Neuronal stem cell (in vitro differentiated cells): ENCODE measurements at regions not wholly inside any gene's neighbourhood (a gene's known extent, or its start where the extent isn't known, plus 50 kb on each side); places are given as distances from the start of the nearest gene placed in this dataset.

Experiments used
- DNase-seq: peaks from one replicate; pipeline ENCODE4 v3.0.0-alpha.2; 2013; ENCODE audit warnings: low spot score
- H2AFZ ChIP-seq: one replicate; pipeline ENCODE4 v1.6.1; 2013; ENCODE audit warnings: mild to moderate bottlenecking, low read length, inconsistent platforms
- H2AK5ac ChIP-seq: 2 replicates; pipeline ENCODE4 v1.6.1; 2013; ENCODE audit warnings: low read depth, mild to moderate bottlenecking, inconsistent platforms, low read length, moderate library complexity, mixed read lengths
- H2BK120ac ChIP-seq: 2 replicates; pipeline ENCODE4 v1.6.1; 2013; ENCODE audit warnings: low read depth, mild to moderate bottlenecking, inconsistent platforms, low read length, moderate library complexity, mixed read lengths
- H2BK12ac ChIP-seq: one replicate; pipeline ENCODE4 v1.6.1; 2013; ENCODE audit warnings: low read length, inconsistent platforms
- H2BK15ac ChIP-seq: 2 replicates; pipeline ENCODE4 v1.6.1; 2013; ENCODE audit warnings: mild to moderate bottlenecking, low read length, inconsistent platforms, mixed read lengths
- H2BK5ac ChIP-seq: one replicate; pipeline ENCODE4 v1.6.1; 2013; ENCODE audit warnings: inconsistent platforms, mild to moderate bottlenecking, low read length, moderate library complexity
- H3K14ac ChIP-seq: one replicate; pipeline ENCODE4 v1.6.1; 2013; ENCODE audit warnings: low read length, inconsistent platforms
- H3K18ac ChIP-seq: 2 replicates; pipeline ENCODE4 v1.6.1; 2013; ENCODE audit warnings: low read length, inconsistent platforms
- H3K23ac ChIP-seq: 2 replicates; pipeline ENCODE4 v1.6.1; 2013; ENCODE audit warnings: low read depth, mild to moderate bottlenecking, mixed read lengths, low read length, inconsistent platforms; ENCODE audit not compliant: poor library complexity
- H3K27ac ChIP-seq: replicated peaks from 3 replicates; pipeline ENCODE4 v1.5.1; 2013; ENCODE audit warnings: low read length, inconsistent platforms
- H3K27me3 ChIP-seq, 3 experiments: 2 replicates each; pipeline ENCODE4 v1.6.1; 2013; ENCODE audit warnings: low read length in 3 of 3, mild to moderate bottlenecking in 2 of 3, inconsistent platforms in 1 of 3, low read depth in 1 of 3, mixed read lengths in 1 of 3, moderate library complexity in 1 of 3; ENCODE audit not compliant: control insufficient read depth in 3 of 3, insufficient read depth in 3 of 3
- H3K36me3 ChIP-seq, 2 donors: replicated peaks in 1 of 2; 2 replicates each; pipeline ENCODE4 v1.6.1; 2013; ENCODE audit warnings: low read length in 2 of 2; ENCODE audit not compliant: control insufficient read depth in 2 of 2, insufficient read depth in 2 of 2
- H3K4ac ChIP-seq: 2 replicates; pipeline ENCODE4 v1.6.1; 2013; ENCODE audit warnings: inconsistent platforms, mild to moderate bottlenecking, low read length, moderate library complexity
- H3K4me1 ChIP-seq, 2 donors: 1 replicate in 1 of 2; 2 replicates in 1 of 2; pipeline ENCODE4 v1.6.1; 2013; ENCODE audit warnings: low read length in 2 of 2, low read depth in 1 of 2; ENCODE audit not compliant: control insufficient read depth in 2 of 2, insufficient read depth in 1 of 2
- H3K4me2 ChIP-seq: one replicate; pipeline ENCODE4 v1.6.1; 2013; ENCODE audit warnings: mild to moderate bottlenecking, low read length, inconsistent platforms; ENCODE audit not compliant: insufficient read depth, poor library complexity, severe bottlenecking
- H3K4me3 ChIP-seq, 2 donors: 2 replicates each; pipeline ENCODE4 v1.5.1; 2013; ENCODE audit warnings: low read length in 2 of 2, mild to moderate bottlenecking in 2 of 2, inconsistent platforms in 1 of 2, moderate library complexity in 1 of 2
- H3K79me1 ChIP-seq: one replicate; pipeline ENCODE4 v1.6.1; 2013; ENCODE audit warnings: low read depth, mild to moderate bottlenecking, inconsistent platforms, low read length, moderate library complexity
- H3K9ac ChIP-seq: one replicate; pipeline ENCODE4 v1.6.1; 2013; ENCODE audit warnings: mild to moderate bottlenecking, low read depth, low read length, inconsistent platforms; ENCODE audit not compliant: poor library complexity
- H3K9me3 ChIP-seq, 2 donors: replicated peaks in 1 of 2; 2 replicates each; pipeline versions ENCODE3 to v1.6.1; 2013; ENCODE audit warnings: low read length in 2 of 2, mild to moderate bottlenecking in 2 of 2, inconsistent platforms in 1 of 2, low read depth in 1 of 2, mixed read lengths in 1 of 2, moderate library complexity in 1 of 2; ENCODE audit not compliant: control insufficient read depth in 2 of 2, insufficient read depth in 1 of 2
- H4K8ac ChIP-seq: one replicate; pipeline ENCODE4 v1.6.1; 2013; ENCODE audit warnings: low read depth, mild to moderate bottlenecking, inconsistent platforms, low read length, moderate library complexity
- H4K91ac ChIP-seq: one replicate; pipeline ENCODE4 v1.6.1; 2013; ENCODE audit warnings: low read length, low read depth, mild to moderate bottlenecking, inconsistent platforms; ENCODE audit not compliant: poor library complexity
- WGBS, 2 donors: extraction: QIAGEN DNeasy Blood & Tissue Kit; methylation state at CpG; one replicate each; pipeline ENCODE4 v1.1.7; 2013; ENCODE audit warnings: missing lambda C conversion rate in 2 of 2, mixed read lengths in 1 of 2; ENCODE audit not compliant: insufficient read length in 2 of 2, insufficient replicate concordance in 1 of 2; ENCODE audit errors: extremely low coverage in 2 of 2; 5-methylcytosine and 5-hydroxymethylcytosine counted together

DNA sequence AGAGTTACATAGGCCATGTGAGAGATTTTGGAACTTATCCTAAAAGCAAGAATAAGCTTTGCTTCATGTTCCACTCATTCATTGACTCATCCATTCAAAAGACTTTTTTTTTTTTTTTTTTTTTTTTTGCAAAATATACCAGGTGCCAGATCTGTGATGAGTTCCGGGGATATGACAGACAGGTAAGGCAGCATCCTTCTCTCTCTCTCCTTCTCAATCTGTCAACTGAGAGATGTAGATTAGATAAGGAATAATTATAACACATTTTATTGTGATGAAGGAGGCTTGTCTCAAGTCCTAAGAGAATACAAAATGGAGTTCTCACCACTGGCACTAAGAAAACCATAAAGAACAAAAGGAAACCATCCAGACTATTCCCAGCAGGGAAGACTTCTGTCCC, 190.2 kb upstream of the CPEB2 start:
- Histone ChIP-seq H3K27me3 (no peaks in the 10 kb centered on the region), H3K4me3 (no peak overlapping the region), H2AK5ac (no peak overlapping the region), H3K4me1 (no peaks in the 10 kb centered on the region), H3K23ac (no peak overlapping the region), H4K91ac (no peak overlapping the region), H2AFZ (no peak overlapping the region), H3K36me3 (no peaks in the 10 kb centered on the region), H2BK15ac (no peak overlapping the region), H3K9me3 (no peaks in the 10 kb centered on the region), H3K14ac (no peak overlapping the region), H4K8ac (no peak overlapping the region), H3K4me2 (no peak overlapping the region), H3K18ac (no peak overlapping the region), H3K4ac (no peak overlapping the region), H3K9ac (no peak overlapping the region), H3K79me1 (no peaks in the 10 kb centered on the region), H3K27ac (no peak overlapping the region), H2BK5ac (no peak overlapping the region), H2BK120ac (no peak overlapping the region), H2BK12ac (no peak overlapping the region)
- no peak for DNase-seq
- WGBS, 2 donors = no CpG with 5 or more reads among the region's 1 CpG

DNA sequence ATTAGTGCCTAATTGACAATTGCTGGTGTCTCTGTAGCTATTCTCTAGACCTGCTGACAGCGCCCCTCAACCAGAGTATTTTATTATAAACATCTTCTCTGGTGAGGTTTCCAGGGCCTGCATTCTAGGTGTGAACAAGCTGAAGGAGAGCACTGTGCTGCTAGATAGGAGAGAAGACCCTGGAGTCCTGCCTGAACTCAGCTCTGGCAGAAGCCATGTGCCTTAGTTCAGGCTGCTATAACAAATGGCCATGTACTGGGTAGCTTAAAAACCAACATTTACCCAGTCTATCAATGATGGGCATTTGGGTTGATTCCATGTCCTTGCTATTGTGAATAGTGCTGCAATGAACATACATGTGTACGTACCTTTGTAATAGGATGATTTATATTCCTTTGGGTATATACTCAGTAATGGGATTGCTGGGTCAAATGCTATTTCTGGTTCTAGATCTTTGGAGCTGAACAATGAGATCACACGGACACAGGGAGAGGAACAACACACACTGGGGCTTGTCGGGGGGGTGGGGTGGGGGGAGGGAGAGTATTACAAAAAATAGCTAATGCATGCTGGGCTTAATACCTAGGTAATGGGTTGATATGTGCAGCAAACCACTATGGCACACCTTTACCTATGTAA, 185.5 kb upstream of the CPEB2 start:
- no peak overlapping the region for H2BK12ac ChIP-seq
- H3K9me3 ChIP-seq = no peaks in the 10 kb centered on the region
- H3K9ac ChIP-seq = no peak overlapping the region
- DNase-seq = no peak
- H3K4me3 ChIP-seq = no peak overlapping the region
- H3K27me3 ChIP-seq = no peaks in the 10 kb centered on the region
- no peak overlapping the region for H2BK5ac ChIP-seq
- H2AK5ac ChIP-seq = no peak overlapping the region
- H3K18ac ChIP-seq = no peak overlapping the region
- no peaks in the 10 kb centered on the region for H3K79me1 ChIP-seq
- H3K27ac ChIP-seq = no peak overlapping the region
- H3K4me1 ChIP-seq = peaks cover 0 to 2% of the 10 kb centered on the region in 2 donors
- no peak overlapping the region for H3K4ac ChIP-seq
- H3K4me2 ChIP-seq = no peak overlapping the region
- no peak overlapping the region for H3K14ac ChIP-seq
- WGBS, 2 donors = no CpG with 5 or more reads among the region's 4 CpGs
- H3K23ac ChIP-seq = no peak overlapping the region
- no peak overlapping the region for H2AFZ ChIP-seq
- H4K91ac ChIP-seq = no peak overlapping the region
- no peak overlapping the region for H2BK120ac ChIP-seq
- H2BK15ac ChIP-seq = no peak overlapping the region
- H3K36me3 ChIP-seq = no peaks in the 10 kb centered on the region
- no peak overlapping the region for H4K8ac ChIP-seq

DNA sequence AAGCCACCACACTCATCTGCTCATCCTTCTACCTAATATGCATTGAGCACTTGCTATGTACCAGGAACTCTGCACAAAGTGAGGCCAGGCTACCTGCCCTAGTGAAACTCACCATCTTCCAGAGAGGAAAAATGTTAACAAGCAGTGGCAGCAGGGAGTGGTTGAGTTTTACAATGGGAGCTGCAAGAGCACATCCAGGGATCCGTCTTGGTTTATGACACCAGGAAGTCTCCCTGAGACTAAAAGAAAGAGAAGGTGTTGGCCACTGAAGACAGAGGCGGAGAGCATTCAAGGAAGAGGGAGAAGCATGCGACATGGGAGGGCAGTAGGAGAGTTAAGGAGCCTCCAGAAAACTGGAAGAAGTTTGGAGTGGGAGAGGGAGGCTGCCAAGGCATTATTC, 178.1 kb upstream of the CPEB2 start:
- Histone ChIP-seq H3K4ac (no peak overlapping the region), H3K79me1 (no peaks in the 10 kb centered on the region), H2BK15ac (no peak overlapping the region), H4K8ac (no peak overlapping the region), H3K27me3 (no peaks in the 10 kb centered on the region), H4K91ac (no peak overlapping the region), H3K9me3 (no peaks in the 10 kb centered on the region), H2BK5ac (no peak overlapping the region), H3K4me3 (no peak overlapping the region), H2AK5ac (no peak overlapping the region), H3K14ac (no peak overlapping the region), H3K4me2 (no peak overlapping the region), H2BK12ac (no peak overlapping the region), H2AFZ (no peak overlapping the region), H2BK120ac (no peak overlapping the region), H3K23ac (no peak overlapping the region), H3K4me1 (peaks cover 0 to 2% of the 10 kb centered on the region in 2 donors), H3K18ac (no peak overlapping the region), H3K9ac (no peak overlapping the region), H3K27ac (no peak overlapping the region), H3K36me3 (no peaks in the 10 kb centered on the region)
- DNase-seq = no peak
- no CpG with 5 or more reads among the region's 3 CpGs for WGBS, 2 donors

GRCh38 chr4:14827111-14827510, 175.2 kb upstream of the CPEB2 start:
- no peak overlapping the region for H3K18ac ChIP-seq
- H3K14ac ChIP-seq = no peak overlapping the region

More at GRCh38 chr4:14827111-14827510, 175.2 kb upstream of the CPEB2 start:
- Histone ChIP-seq H2BK5ac (no peak overlapping the region), H3K27me3 (no peaks in the 10 kb centered on the region), H3K27ac (no peak overlapping the region), H3K36me3 (no peaks in the 10 kb centered on the region), H4K91ac (no peak overlapping the region), H3K4me3 (no peak overlapping the region), H3K4ac (no peak overlapping the region), H3K79me1 (no peaks in the 10 kb centered on the region), H4K8ac (no peak overlapping the region), H2BK15ac (no peak overlapping the region), H3K4me1 (no peaks in the 10 kb centered on the region), H3K4me2 (no peak overlapping the region), H2AK5ac (no peak overlapping the region), H3K9me3 (no peaks in the 10 kb centered on the region), H2BK120ac (no peak overlapping the region), H2AFZ (no peak overlapping the region), H3K9ac (no peak overlapping the region), H2BK12ac (no peak overlapping the region), H3K23ac (no peak overlapping the region)
- no peak for DNase-seq
- WGBS, 2 donors = no CpG with 5 or more reads among the region's 8 CpGs
